DMS153 (cell line): ENCODE measurements at regions not wholly inside any gene's neighbourhood (a gene's known extent, or its start where the extent isn't known, plus 50 kb on each side); places are given as distances from the start of the nearest gene placed in this dataset.

Source experiments
- DNase-seq: peaks from one replicate; lab custom pipeline; 2025; lab: John Stamatoyannopoulos, UW

- DNase-seq, result no peak
Measured at GRCh38 chr7:96410126-96410839, 88.4 kb upstream of the SLC25A13 start.

GRCh38 chr7:96408881-96409280, 87.0 kb upstream of the SLC25A13 start:
- no peak for DNase-seq

GRCh38 chr7:96407427-96407826, 85.5 kb upstream of the SLC25A13 start:
- no peak for DNase-seq

GRCh38 chr7:96402913-96403312, 81.0 kb upstream of the SLC25A13 start:
- no peak for DNase-seq

GRCh38 chr7:96401200-96401599, 79.3 kb upstream of the SLC25A13 start:
- DNase-seq, result no peak

- no peak for DNase-seq
Measured at GRCh38 chr7:96400518-96400917, 78.6 kb upstream of the SLC25A13 start.

- DNase-seq, result no peak
Measured at GRCh38 chr7:96400001-96400400, 78.1 kb upstream of the SLC25A13 start.

GRCh38 chr7:96397936-96398598, 76.2 kb upstream of the SLC25A13 start:
- no peak for DNase-seq

GRCh38 chr7:96388620-96389383, 66.9 kb upstream of the SLC25A13 start:
- DNase-seq, result no peak

- no peak for DNase-seq
Measured at GRCh38 chr7:96388166-96388565, 66.3 kb upstream of the SLC25A13 start.

GRCh38 chr7:96380111-96380512, 58.2 kb upstream of the SLC25A13 start:
- no peak for DNase-seq

GRCh38 chr7:96377399-96377798, 55.5 kb upstream of the SLC25A13 start:
- no peak for DNase-seq
